ENCODE measurements at regions not wholly inside any gene's neighbourhood (a gene's known extent, or its start where the extent isn't known, plus 50 kb on each side); places are given as distances from the start of the nearest gene placed in this dataset.

DNA sequence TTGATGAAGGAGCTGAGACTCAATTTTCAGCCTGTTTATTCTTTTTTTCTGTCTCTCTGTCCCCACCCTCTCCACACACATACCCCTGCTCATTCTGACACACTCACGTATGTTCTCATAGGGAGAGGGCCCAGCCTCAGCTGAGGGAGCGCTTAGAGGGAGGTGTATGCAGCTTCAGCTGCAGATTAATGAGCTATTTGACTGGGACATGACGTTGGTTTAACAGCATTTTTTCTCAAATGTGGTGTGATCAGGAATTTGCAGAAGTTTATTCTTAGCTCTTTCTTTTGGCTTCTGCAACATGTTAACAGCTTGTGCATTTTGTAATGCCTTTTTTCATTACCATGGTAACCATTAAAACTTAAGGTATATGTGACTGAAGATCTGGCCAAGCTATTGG lies 1547.1 kb upstream of the PIK3C3 start:
- DNase-seq, result no peak

DNA sequence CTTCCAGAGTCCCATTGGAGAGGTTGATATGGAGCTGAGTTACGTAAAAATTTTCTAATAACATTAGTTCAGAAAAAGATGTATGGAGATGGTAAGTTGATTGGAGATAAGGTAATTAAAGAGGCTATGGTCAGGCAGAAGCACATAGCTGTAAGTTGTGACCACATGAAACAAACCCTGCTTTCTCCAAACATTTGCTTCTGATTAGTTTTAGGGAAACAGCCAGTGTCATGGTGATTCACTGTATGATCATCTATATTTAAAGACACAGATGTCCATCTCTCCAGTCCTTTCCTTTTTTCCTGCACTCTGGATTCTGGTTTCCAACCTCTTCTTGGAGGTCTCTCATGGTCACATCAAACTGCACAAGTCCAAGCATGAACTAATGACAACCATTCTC lies 1550.8 kb upstream of the PIK3C3 start:
- no peak for DNase-seq

DNA sequence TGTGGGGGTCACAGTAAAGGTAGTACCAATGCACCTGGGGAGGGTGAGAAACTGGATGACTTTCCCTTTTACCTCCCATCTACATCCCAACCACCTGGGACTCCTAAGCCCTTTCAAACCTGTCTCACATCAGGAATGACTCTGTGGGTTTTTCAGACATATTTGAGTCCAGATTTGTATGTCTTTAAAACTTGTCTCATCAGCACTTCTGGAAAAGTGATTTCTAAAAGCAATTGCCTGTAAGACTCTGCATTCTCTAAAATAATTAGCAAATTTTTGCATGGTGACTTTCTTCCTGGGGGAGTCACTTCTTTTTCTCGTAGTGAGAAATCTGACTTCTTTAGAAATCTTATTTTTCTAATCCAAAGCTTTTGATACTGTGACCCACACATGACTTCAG lies 1553.0 kb upstream of the PIK3C3 start:
- no peak for DNase-seq

DNA sequence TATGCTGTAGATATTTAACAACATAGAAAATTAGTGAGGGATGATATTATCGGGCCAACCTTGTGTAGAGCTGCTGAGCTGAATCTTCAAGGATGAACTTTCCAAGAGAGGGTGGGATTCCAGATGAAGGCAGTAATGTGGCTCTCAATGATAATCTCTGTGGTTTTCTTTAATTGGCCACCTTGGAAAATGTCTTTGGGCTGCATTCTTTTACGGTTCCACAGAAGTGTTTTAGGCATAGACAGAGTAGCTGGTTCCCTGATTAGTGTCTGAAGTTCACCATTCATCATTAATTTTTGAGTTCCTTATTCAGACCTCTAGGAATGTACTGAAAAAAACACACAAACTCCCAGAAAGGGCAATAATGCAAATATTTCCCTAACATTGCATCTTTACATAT lies 1566.9 kb upstream of the PIK3C3 start:
- DNase-seq, result no peak

DNA sequence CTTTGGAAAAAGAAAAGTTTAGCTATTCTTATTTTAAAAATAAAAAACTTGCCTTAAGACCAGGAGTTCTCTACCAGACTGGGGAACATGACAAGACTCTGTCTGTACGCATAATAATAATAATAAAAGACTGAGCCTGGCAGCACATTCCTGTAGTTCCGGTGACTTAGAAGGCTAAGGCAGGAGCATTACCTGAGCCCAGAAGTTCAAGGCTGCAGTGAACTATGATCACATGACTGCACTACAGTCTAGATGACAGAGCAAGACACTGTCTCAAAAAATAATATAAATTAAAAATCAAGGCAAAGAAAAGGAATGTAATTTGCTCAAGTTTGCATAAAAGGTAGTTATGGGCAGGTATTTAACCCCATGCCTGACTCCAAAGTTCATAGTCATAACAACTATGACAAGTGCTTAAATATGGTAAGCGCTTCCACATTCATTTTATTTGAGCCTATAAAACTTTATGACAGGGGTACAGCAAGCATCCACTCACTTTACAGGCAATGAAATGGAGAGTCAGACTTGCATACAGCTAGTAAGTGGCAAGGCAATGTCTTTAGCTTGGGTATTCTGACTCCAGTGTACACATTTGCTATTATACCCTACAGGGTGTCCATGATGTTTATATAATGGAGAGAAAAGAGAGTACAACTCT lies 1567.8 kb upstream of the PIK3C3 start:
- no peak for DNase-seq

DNA sequence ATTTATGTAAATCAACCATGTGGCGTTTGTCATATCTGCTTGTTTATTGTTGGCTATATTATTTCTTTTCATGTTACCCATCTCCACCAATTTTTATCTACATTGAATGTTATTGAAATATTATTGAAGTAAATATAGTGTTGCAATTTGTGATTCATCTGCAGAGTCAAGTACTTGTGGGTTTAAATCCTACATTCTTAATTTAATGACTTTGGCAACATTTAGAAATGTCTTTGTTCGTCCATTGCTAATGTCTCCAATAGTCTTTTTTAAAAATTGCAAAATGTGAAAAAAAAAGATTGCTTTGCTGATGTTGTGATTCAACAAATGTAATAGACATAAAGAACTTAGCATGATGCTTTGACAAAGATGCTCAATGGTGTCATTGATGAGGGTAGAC lies 1572.8 kb upstream of the PIK3C3 start:
- DNase-seq, result no peak

DNA sequence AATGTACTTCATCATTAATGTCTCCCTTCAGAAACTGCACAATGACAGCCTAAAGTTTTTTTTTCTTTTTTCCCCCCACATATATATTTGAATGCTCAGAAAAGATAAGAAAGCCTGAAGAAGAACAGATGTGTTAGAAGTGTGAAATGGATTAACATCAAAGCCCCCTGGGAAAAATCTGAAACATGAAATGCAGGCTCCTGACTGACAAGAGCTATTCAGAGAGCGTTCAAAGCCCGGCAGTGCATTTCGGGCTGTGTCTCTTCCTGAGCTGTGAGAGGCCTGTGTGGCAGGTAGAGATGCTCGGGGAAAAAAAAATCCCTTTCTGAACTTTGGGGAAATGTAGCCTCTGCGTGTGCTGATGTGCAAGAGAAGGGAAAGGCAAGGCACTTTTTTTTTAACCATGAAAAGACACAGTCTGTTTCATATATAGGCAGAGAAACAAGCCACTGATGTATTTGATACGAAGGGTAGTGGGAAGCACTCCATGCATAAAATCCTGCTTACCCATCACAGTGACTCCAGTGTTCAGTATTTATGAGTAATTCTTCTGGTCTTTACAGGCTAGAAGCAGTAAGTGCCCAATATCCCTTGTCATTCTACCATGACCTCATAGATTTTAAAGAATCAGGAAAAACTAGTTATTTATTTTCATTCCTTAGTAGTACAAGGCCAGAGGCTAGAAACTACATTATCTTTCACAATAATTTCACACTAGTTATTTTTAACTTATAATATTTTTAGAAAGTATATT lies 1574.2 kb upstream of the PIK3C3 start:
- no peak for DNase-seq

DNA sequence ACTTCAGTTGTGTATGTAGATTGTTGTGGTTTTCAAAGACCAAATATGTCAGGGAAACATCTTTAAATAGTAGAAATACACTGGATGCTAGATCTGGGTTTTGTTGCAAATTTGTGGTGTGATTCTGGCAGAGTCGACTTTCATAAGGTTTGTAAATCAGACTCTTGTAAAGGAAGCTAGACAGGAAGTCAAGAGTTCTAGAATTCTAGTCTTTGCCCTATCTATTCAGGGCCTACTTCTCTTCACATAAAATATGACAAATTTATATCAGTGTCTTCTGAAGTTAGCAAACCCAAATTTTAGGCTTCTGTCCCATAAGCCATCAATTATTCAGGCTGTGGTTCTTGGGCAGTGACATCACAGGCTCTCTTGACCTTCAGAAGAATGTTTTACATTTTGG lies 1579.2 kb upstream of the PIK3C3 start:
- DNase-seq, result no peak

DNA sequence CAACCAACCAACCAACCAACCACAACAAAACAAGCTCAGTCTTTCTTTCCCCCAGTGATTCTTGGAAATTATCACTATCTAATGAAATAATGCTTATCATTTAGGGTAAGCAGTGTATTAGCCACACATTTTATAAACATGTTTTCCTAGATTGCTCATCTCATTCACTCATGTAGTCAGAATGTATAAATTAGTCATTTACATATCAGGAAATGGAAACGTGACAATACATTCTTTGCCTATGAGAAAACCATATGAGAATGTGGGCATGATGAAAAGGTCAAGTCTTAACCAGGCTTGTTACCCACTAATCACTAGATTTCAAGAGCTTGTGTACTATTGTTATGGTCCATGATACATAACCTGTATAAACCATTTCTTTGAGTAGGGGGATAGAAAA lies 1583.4 kb upstream of the PIK3C3 start:
- no peak for DNase-seq

DNA sequence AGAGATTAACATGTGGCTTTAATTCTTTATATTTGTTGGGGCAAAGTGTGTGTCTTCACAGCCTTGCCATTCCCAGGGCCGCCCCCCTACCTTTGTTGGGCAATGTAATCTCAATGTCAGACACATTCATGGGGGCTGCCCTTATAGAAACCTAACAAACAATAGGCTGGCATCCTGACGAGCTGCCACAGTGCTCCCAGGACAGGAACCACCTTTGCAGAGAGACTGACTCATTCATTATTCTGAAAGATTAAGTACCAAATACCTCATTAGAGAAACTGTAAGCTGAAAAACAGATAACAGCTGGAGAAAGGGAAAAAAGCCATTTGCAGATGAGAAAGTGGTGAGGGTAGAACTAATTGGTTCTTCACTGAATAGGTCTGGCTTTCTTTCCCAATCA lies 1587.5 kb upstream of the PIK3C3 start:
- no peak for DNase-seq

DNA sequence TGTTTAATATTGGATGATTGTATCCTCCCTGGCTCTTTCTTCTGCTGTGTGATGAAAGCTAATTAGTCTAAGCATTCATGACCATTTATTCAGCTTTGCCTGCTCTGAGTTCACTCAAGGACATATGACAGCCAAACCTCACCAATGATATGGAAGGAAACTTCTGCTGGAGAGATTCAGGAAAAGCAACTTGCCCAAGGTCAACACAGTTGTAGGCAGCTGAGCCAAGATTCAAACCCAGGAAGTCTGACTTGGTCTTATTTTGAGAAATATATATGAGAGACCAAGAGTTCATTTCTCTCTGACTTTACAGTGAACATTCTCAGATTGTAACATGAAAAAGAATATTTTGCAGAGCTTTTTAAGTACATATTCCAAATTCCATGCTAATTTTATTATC lies 1588.5 kb upstream of the PIK3C3 start:
- no peak for DNase-seq

DNA sequence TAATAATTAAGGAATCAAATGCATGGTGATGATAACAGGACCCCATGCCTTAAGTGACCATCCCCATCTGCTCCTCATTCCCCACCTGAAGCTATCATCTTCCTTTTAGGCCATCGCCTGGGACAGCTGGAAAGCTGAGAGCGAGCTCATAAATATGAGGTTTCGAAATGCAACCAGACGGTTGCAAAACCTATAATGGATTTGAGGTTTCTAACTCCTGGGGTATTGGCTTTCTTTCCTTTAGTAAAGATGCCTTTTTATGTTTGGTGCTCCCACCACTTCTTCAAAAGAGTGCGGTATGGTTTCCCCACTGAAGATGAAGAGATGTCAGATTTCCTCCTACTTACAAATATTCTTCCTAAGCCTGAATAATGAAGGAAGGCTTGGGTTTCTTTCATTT lies 1589.5 kb upstream of the PIK3C3 start:
- DNase-seq, result no peak

DNA sequence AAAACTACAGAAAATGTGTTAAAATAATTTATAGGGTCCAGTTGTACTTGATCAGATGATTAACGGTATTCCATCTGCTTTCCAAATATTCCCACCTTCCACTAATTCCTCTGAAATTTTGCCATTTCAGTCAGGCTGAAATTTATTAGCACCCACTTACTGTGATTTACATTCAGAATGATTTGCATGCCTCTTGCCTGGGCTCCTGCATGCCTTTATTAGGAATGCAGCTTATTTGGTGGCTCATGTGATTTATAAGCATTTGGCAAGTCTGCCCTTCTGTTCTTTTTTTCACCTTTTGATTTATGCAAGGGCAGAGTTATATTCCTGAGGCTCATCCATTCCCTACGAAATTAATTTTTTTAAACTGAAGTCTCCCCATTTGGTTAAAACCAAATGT lies 1594.5 kb upstream of the PIK3C3 start:
- DNase-seq, result no peak

DNA sequence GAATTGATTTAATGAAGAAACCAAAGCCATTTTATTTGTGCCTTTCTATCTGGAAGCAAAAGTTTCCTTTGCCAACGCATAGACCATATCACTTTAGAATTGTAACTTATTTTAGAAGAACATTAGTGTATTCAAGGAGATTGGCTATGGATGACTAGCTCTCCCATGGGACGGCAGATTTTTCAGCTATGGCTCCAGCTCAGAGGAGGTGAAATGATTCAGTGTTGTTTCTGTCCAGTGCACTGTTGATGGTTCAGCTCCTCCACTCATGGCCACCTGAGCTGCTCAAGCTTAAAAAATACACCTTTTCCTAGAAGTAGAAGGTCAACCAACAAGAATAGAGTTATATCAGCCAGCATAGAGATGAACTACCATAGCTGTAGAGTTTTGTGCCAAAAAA lies 1597.5 kb upstream of the PIK3C3 start:
- no peak for DNase-seq

DNA sequence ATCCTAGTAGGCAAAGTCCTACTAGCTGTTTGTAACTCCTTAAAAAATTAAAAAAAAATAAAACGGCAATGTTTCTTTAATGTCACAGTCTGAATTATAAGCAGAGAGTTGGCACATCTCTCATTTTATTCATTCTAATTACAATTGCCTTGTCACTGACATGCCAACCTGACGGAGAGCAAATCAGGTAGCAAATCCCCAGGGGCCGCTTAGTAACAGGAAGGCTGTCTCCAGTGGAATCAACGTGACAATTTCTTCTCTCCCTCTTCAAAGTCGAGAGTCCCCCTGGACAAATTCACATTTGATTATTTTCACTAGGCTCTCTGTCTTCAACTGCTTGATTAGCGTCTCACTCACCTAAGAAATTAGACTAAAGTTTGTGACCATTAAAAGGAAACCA lies 1598.9 kb upstream of the PIK3C3 start:
- no peak for DNase-seq

DNA sequence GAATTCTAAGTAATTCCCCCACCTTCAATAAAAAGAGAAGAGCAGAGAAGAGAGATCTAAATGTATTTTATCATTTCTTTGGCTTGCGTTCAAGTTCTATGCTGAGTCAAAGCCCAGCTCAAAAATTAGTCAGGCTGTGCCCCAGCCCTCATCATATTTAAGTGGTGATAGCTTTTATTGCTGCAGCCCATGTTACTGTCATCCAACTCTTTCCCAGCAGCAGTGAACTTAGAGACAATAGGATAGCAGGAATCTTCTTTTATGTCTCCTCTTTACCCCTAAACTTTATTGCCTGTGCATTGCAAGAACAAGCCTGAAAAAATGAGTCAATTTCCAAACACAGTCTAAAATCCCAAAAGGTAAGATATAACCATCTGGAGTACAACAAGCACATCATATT lies 1599.3 kb upstream of the PIK3C3 start:
- no peak for DNase-seq

DNA sequence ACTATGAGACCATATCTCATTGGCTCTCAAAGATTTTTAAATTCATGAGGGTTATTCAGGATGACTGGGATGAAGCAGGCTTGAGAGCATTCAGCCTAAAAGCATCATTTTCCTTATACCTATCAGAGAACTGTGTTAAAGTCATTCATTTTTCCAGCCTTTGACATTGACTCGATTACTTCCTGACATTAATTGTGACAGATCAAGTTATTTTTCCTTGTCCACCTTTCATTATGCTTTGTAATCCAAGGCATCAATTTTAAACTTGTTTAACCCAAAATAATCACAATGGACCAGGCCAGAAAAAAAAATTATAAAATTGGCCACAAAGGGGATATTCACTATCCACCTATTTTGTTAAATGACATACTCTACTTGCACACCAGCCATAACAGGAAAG lies 1606.8 kb upstream of the PIK3C3 start:
- DNase-seq, result no peak

DNA sequence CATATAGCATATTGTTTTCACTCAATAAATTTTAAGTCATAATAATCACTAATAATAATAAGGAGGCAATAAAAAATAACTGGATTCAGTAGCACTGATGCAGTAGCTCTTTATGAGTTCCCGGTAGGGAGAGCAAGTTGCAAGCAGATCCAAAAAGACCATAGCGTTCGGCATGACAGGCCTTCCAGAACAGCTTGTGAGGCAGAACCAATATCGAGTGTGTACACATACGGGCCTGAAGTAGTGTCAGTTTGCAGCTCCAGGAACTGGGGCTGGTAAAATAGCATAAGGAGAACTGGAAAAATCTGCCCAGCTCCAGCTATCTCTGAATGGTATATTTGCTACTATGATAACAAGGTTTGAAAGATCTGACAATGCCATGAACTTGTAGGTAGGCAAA lies 1607.8 kb upstream of the PIK3C3 start:
- no peak for DNase-seq

DNA sequence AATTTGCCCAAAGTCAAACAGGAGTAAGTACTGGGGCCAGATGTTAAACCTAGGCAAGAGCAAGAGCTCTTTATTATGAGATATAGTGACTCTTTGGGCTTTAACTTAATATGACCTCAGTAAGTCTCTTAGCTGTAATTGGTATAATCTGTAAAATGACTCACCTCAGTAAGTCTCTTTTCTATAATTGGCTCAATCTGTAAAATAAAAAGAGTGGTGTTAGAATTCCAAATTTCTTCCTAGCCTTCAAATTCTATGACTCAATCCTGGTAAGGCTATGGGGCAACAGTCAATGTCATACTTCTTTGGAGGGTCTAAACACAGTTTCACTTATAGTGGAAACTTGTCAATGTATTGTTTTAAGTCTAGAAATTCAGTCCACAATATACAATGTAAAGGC lies 1608.9 kb upstream of the PIK3C3 start:
- DNase-seq, result no peak

DNA sequence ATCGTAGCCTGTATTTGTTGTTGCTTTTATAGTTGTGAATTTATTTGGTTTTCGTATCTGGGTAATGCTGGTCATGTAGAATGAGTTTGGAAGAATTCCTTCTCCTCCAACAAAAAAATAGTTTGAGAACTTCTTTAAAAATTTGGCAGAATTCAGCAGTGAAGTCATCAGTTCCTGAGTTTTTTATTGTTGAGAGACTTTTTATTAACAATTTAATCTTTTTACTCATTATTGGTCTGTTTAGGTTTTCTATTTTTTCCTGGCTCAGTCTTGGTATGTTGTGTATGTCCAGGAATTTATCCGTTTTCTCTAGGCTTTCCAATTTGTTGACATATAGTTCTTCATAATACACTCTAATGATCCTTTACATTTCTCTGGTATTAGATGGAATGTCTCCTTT lies 1613.3 kb upstream of the PIK3C3 start:
- no peak for DNase-seq

DNA sequence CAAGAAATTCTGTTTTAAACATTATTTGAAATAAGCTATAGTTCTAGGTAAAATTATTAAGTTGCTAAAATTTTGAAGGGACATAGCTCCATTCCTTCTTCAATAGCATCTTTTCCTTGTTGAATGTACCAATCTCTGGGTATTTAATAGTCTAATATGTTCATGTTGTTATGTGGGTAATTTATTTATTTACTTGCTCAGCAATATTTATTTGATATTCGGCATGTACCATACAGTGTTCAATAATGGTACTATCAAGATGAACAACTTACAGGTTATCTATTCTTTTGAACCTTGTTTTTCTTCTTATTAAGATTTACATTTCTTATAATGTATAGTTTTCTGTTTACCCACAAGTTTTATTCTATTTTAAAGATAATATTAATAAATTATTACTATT lies 1616.8 kb upstream of the PIK3C3 start:
- no peak for DNase-seq

DNA sequence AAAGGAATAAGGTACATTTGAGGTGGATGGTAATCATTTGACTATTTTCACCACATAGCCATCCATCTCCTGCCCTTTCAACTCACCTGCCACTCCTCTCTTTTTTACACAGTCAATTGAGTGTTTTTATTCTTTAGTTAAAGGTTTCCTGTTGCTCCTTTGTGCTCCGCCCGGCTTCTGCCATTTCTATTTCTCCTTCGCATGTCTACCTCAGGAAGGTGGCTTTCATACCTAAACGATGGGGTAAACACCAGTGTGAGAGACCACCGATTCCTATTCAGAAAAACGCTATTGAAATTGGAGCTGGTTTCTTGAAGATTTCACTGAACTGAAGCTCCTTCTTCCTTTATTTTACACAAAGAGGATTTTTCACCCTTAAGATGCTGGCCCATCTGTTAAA lies 1628.0 kb upstream of the PIK3C3 start:
- DNase-seq, result no peak

DNA sequence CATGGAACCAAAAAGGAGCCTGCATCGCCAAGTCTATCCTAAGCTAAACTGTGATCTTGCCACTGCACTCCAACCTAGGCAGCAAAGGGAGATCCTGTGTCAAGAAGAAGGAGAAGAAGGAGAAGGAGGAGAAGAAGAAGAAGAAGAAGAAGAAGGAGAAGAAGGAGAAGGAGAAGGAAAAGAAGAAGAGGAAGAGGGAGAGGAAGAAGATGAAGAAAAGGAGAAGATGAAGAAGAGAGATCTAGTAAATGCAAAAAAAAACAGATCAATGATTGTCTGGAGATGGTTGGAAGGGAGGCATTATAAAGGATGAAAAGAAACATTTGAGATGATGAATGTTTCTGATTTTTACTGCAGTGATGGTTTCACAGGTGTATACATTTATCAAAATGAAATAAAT lies 1629.0 kb upstream of the PIK3C3 start:
- no peak for DNase-seq

DNA sequence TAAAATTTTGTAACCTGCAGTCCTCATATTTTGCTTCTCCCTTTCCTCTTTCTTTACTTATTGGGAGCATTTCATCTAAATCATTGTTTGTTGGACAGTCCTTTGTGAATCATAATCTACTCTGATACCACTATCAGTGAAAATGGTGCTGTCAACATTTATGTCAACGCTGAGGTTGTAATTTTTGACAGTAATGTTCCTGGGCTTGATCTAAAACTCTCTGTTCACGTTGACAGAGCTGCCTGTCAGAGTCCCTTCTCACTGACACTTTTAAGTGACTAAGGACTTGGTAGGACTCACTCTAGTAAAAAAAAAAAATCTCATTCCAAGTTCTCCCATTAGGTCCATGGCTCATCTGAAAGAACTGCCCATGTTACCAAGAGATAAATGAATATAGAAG lies 1640.8 kb upstream of the PIK3C3 start:
- no peak for DNase-seq

DNA sequence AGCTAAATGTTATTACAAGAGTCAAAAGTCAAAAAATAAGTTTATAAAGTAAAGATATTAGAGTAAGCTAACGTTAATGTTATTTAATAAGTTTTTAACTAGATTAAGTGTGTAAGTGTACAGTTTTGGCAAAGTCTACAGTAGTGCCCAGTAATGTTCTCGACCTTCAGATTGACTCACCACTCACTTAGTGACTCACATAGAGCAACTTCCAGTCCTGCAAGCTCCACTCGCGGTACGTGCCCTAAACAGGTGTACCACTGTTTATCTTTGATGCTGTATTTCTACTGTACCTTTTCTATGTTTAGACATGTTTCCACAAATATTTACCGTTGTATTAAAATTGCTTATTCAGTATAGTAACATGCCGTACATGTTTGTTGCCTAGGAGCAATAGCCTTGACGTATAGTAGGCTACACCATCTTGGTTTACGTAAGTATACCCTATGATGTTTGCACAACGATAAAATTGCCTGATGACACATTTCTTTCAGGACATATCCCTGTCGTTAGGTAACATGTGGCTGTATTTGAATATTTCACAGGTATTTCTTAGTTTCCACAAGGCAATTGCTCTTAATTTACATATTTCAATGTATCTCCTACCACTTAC lies 1641.9 kb upstream of the PIK3C3 start:
- no peak for DNase-seq
